Urinary bladder (tissue), 3 donors: ENCODE measurements at regions not wholly inside any gene's neighbourhood (a gene's known extent, or its start where the extent isn't known, plus 50 kb on each side); places are given as distances from the start of the nearest gene placed in this dataset.

Experiments
- DNase-seq: peaks from one replicate; pipeline ENCODE4 v3.0.0-alpha.2; 2015; ENCODE audit errors: extremely low spot score
- H3K27ac ChIP-seq: one replicate; pipeline ENCODE4 v1.5.1; 2013; ENCODE audit warnings: low read depth, mild to moderate bottlenecking, moderate library complexity
- H3K36me3 ChIP-seq: one replicate; pipeline ENCODE4 v1.6.1; 2013; ENCODE audit warnings: mild to moderate bottlenecking, moderate library complexity; ENCODE audit not compliant: insufficient read depth
- H3K4me1 ChIP-seq: one replicate; pipeline ENCODE4 v1.6.1; 2013; ENCODE audit warnings: mild to moderate bottlenecking, moderate library complexity; ENCODE audit not compliant: insufficient read depth
- H3K4me3 ChIP-seq: one replicate; pipeline ENCODE4 v1.5.1; 2013; ENCODE audit warnings: low read depth, low read length
- WGBS: extraction: QIAGEN DNeasy Blood & Tissue Kit; methylation state at CpG from one replicate; pipeline ENCODE4 v1.1.7; 2013; 5-methylcytosine and 5-hydroxymethylcytosine counted together
- donor health status: healthy with polysubstance abuse.
- donor health status: healthy.

GRCh38 chr5:146986469-146986868 is 107.9 kb upstream of the PPP2R2B start:
- Histone ChIP-seq H3K4me1 (no peaks in the 10 kb centered on the region), H3K4me3 (no peak overlapping the region), H3K27ac (no peak overlapping the region), H3K36me3 (no peaks in the 10 kb centered on the region)
- WGBS, result 76% methylated on average over 1 of the region's 1 CpG
- no peak for DNase-seq

- H3K36me3 ChIP-seq, result no peaks in the 10 kb centered on the region
- DNase-seq, result no peak
- H3K27ac ChIP-seq, result no peak overlapping the region
- H3K4me3 ChIP-seq, result no peak overlapping the region
- H3K4me1 ChIP-seq, result no peaks in the 10 kb centered on the region
- 72% methylated on average over 4 of the region's 4 CpGs for WGBS
These were observed 115.4 kb upstream of the PPP2R2B start for GRCh38 chr5:146993876-146994530.

GRCh38 chr5:146995878-146996277 is 117.3 kb upstream of the PPP2R2B start:
- 69% methylated on average over 1 of the region's 1 CpG for WGBS

GRCh38 chr5:147015405-147015804 is 136.8 kb upstream of the PPP2R2B start:
- H3K27ac ChIP-seq, result no peak overlapping the region
- 84% methylated on average over 3 of the region's 3 CpGs for WGBS
- H3K36me3 ChIP-seq, result no peaks in the 10 kb centered on the region
- no peak for DNase-seq
- no peaks in the 10 kb centered on the region for H3K4me1 ChIP-seq
- no peak overlapping the region for H3K4me3 ChIP-seq

More at GRCh38 chr5:146995878-146996277, 117.3 kb upstream of the PPP2R2B start:
- no peak for DNase-seq
- H3K36me3 ChIP-seq, result no peaks in the 10 kb centered on the region
- H3K27ac ChIP-seq, result no peak overlapping the region
- H3K4me1 ChIP-seq, result no peaks in the 10 kb centered on the region
- no peak overlapping the region for H3K4me3 ChIP-seq

GRCh38 chr5:147017191-147017590 is 138.6 kb upstream of the PPP2R2B start:
- no peak overlapping the region for H3K4me3 ChIP-seq
- DNase-seq, result no peak
- no peak overlapping the region for H3K27ac ChIP-seq
- H3K36me3 ChIP-seq, result no peaks in the 10 kb centered on the region
- H3K4me1 ChIP-seq, result no peaks in the 10 kb centered on the region
- 6% methylated on average over 3 of the region's 3 CpGs for WGBS

GRCh38 chr5:147017621-147018020 is 139.1 kb upstream of the PPP2R2B start:
- Histone ChIP-seq H3K36me3 (no peaks in the 10 kb centered on the region), H3K4me3 (no peak overlapping the region), H3K27ac (no peak overlapping the region), H3K4me1 (no peaks in the 10 kb centered on the region)
- no peak for DNase-seq

GRCh38 chr5:147018812-147019211 is 140.3 kb upstream of the PPP2R2B start:
- Histone ChIP-seq H3K4me1 (no peaks in the 10 kb centered on the region), H3K4me3 (no peak overlapping the region), H3K27ac (no peak overlapping the region), H3K36me3 (no peaks in the 10 kb centered on the region)
- 34% methylated on average over 1 of the region's 1 CpG for WGBS
- DNase-seq, result no peak

- Histone ChIP-seq H3K36me3 (no peaks in the 10 kb centered on the region), H3K4me3 (no peak overlapping the region), H3K4me1 (no peaks in the 10 kb centered on the region), H3K27ac (no peak overlapping the region)
- WGBS, result 81% methylated on average over 4 of the region's 4 CpGs
- no peak for DNase-seq
These were observed 158.2 kb upstream of the PPP2R2B start for GRCh38 chr5:147036691-147037245.

GRCh38 chr5:147037515-147038205 is 159.1 kb upstream of the PPP2R2B start:
- H3K4me3 ChIP-seq, result no peak overlapping the region

GRCh38 chr5:147040856-147041255 is 162.3 kb upstream of the PPP2R2B start:
- WGBS, result 83% methylated on average over 3 of the region's 3 CpGs
- DNase-seq, result no peak
- no peak overlapping the region for H3K4me3 ChIP-seq

More at GRCh38 chr5:147037515-147038205, 159.1 kb upstream of the PPP2R2B start:
- Histone ChIP-seq H3K27ac (no peak overlapping the region), H3K36me3 (no peaks in the 10 kb centered on the region), H3K4me1 (no peaks in the 10 kb centered on the region)
- WGBS, result 79% methylated on average over 3 of the region's 3 CpGs
- DNase-seq, result no peak

GRCh38 chr5:147044572-147045273 is 166.2 kb upstream of the PPP2R2B start:
- WGBS, result 49% methylated on average over 2 of the region's 2 CpGs
- no peak for DNase-seq
- no peak overlapping the region for H3K27ac ChIP-seq
- H3K4me3 ChIP-seq, result no peak overlapping the region
- no peaks in the 10 kb centered on the region for H3K4me1 ChIP-seq
- no peaks in the 10 kb centered on the region for H3K36me3 ChIP-seq

More at GRCh38 chr5:147040856-147041255, 162.3 kb upstream of the PPP2R2B start:
- H3K36me3 ChIP-seq, result no peaks in the 10 kb centered on the region
- no peaks in the 10 kb centered on the region for H3K4me1 ChIP-seq
- H3K27ac ChIP-seq, result no peak overlapping the region

GRCh38 chr5:147045290-147045689 is 166.7 kb upstream of the PPP2R2B start:
- Histone ChIP-seq H3K36me3 (no peaks in the 10 kb centered on the region), H3K4me1 (no peaks in the 10 kb centered on the region), H3K27ac (no peak overlapping the region), H3K4me3 (no peak overlapping the region)
- no peak for DNase-seq
- WGBS, result 92% methylated on average over 3 of the region's 3 CpGs

GRCh38 chr5:147046281-147046680 is 167.7 kb upstream of the PPP2R2B start:
- Histone ChIP-seq H3K4me1 (no peaks in the 10 kb centered on the region), H3K27ac (no peak overlapping the region), H3K36me3 (no peaks in the 10 kb centered on the region), H3K4me3 (no peak overlapping the region)
- 74% methylated on average over 1 of the region's 1 CpG for WGBS
- no peak for DNase-seq

- DNase-seq, result no peak
- no peak overlapping the region for H3K27ac ChIP-seq
- H3K4me1 ChIP-seq, result no peaks in the 10 kb centered on the region
- no peaks in the 10 kb centered on the region for H3K36me3 ChIP-seq
- H3K4me3 ChIP-seq, result no peak overlapping the region
These were observed 168.3 kb upstream of the PPP2R2B start for GRCh38 chr5:147046894-147047293.
